Adrenal gland (tissue), 5 donors: ENCODE measurements at regions not wholly inside any gene's neighbourhood (a gene's known extent, or its start where the extent isn't known, plus 50 kb on each side); places are given as distances from the start of the nearest gene placed in this dataset.

ENCODE experiments used
- POLR2A ChIP-seq, 2 donors: fragments of 450-650 bp; IDR thresholded peaks; one replicate each; pipeline ENCODE4 v1.6.1; 2017; ENCODE audit warnings: antibody characterized with exemption in 2 of 2, mild to moderate bottlenecking in 2 of 2, moderate library complexity in 1 of 2
- TF ChIP-seq, protein P1 (sequence below), 6 experiments: fragments of 450-650 bp in 4 of 6; fragments of 200-600 bp in 2 of 6; sonication (generic) in 1 of 6; IDR thresholded peaks; 1 replicate in 5 of 6; 2 replicates in 1 of 6; pipeline versions ENCODE4 v1.5.1 to v1.8.0; 2016 to 2021; ENCODE audit warnings: antibody characterized with exemption in 6 of 6, mild to moderate bottlenecking in 2 of 6, moderate library complexity in 1 of 6
- donor health status: DM: no; HTN: no; CAD: no.

DNA sequence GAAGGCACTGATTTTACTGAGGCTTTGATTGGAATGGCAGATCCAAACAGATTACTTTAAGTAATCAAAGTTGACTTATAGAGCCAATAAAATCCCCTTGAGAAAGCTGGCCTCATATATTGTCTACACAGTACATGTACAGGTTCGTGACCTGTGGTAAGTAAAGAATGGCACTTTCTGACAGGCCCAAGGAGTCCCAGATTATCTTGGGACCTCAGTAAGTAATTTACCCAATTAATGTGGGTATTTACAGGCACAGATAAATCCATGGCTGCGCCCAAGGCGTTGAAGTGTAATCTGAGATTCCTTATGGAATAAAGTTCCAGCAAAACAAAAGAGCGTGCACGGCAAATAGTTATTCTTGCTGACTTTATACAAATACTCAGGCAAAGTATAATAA is 62.4 kb downstream of the PAGE2 start:
- TF ChIP-seq, protein P1, sequence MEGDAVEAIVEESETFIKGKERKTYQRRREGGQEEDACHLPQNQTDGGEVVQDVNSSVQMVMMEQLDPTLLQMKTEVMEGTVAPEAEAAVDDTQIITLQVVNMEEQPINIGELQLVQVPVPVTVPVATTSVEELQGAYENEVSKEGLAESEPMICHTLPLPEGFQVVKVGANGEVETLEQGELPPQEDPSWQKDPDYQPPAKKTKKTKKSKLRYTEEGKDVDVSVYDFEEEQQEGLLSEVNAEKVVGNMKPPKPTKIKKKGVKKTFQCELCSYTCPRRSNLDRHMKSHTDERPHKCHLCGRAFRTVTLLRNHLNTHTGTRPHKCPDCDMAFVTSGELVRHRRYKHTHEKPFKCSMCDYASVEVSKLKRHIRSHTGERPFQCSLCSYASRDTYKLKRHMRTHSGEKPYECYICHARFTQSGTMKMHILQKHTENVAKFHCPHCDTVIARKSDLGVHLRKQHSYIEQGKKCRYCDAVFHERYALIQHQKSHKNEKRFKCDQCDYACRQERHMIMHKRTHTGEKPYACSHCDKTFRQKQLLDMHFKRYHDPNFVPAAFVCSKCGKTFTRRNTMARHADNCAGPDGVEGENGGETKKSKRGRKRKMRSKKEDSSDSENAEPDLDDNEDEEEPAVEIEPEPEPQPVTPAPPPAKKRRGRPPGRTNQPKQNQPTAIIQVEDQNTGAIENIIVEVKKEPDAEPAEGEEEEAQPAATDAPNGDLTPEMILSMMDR (IDR thresholded peaks at IDR 0.05), result no peak
- TF ChIP-seq POLR2A (IDR thresholded peaks at IDR 0.05), result no peak
